Stimulated activated CD4-positive, alpha-beta T cell treated with anti-CD3 and anti-CD28 coated beads, Interleukin-1b, Interleukin-23, amount 100 ng/mL, for 24 hours (primary cell): ENCODE measurements at regions not wholly inside any gene's neighbourhood (a gene's known extent, or its start where the extent isn't known, plus 50 kb on each side); places are given as distances from the start of the nearest gene placed in this dataset.

ENCODE experiments used
- DNase-seq, 4 experiments: peaks; one replicate each; pipeline ENCODE4 v3.0.0-alpha.2; 2020; ENCODE audit warnings: low read depth in 4 of 4, low spot score in 1 of 4

- DNase-seq: no peak
Measured at GRCh38 chr9:88657893-88658292, 122.9 kb downstream of the NXNL2 start.

GRCh38 chr9:88658311-88658822, 123.4 kb downstream of the NXNL2 start:
- no peak for DNase-seq

GRCh38 chr9:88659126-88659525, 124.1 kb downstream of the NXNL2 start:
- no peak for DNase-seq

- DNase-seq: no peak
Measured at GRCh38 chr9:88660611-88661010, 125.6 kb downstream of the NXNL2 start.

GRCh38 chr9:88661759-88662158, 126.8 kb downstream of the NXNL2 start:
- DNase-seq: no peak

GRCh38 chr9:88663771-88664419, 128.9 kb downstream of the NXNL2 start:
- no peak for DNase-seq

GRCh38 chr9:88664773-88665172, 129.8 kb downstream of the NXNL2 start:
- DNase-seq: no peak

- no peak for DNase-seq
Measured at GRCh38 chr9:88672874-88673689, 138.1 kb downstream of the NXNL2 start.

GRCh38 chr9:88673886-88674285, 138.9 kb downstream of the NXNL2 start:
- DNase-seq: no peak

GRCh38 chr9:88676644-88677043, 141.7 kb downstream of the NXNL2 start:
- no peak for DNase-seq

GRCh38 chr9:88678008-88678407, 143.0 kb downstream of the NXNL2 start:
- no peak for DNase-seq

- DNase-seq: no peak
Measured at GRCh38 chr9:88678431-88678830, 143.5 kb downstream of the NXNL2 start.

GRCh38 chr9:88680041-88680440, 145.1 kb downstream of the NXNL2 start:
- DNase-seq: no peak

GRCh38 chr9:88680505-88681160, 145.7 kb downstream of the NXNL2 start:
- DNase-seq: no peak

GRCh38 chr9:88681434-88681833, 146.5 kb downstream of the NXNL2 start:
- no peak for DNase-seq

- no peak for DNase-seq
Measured at GRCh38 chr9:88682431-88682831, 147.5 kb downstream of the NXNL2 start.

GRCh38 chr9:88684046-88684445, 149.1 kb downstream of the NXNL2 start:
- DNase-seq: no peak

GRCh38 chr9:88684845-88685244, 149.9 kb downstream of the NXNL2 start:
- no peak for DNase-seq

- DNase-seq: no peak
Measured at GRCh38 chr9:88685966-88686365, 151.0 kb downstream of the NXNL2 start.

GRCh38 chr9:88689509-88690298, 154.7 kb downstream of the NXNL2 start:
- DNase-seq: no peak

- no peak for DNase-seq
Measured at GRCh38 chr9:88690628-88691027, 155.7 kb downstream of the NXNL2 start.
